Retinal pigment epithelial cell (primary cell): ENCODE measurements at regions not wholly inside any gene's neighbourhood (a gene's known extent, or its start where the extent isn't known, plus 50 kb on each side); places are given as distances from the start of the nearest gene placed in this dataset.

Experiments used
- DNase-seq: peaks from one replicate; pipeline ENCODE4 v3.0.0-alpha.2; 2010; ENCODE audit warnings: low read depth
- H3K4me3 ChIP-seq: 2 replicates; pipeline ENCODE4 v1.5.1; 2011; ENCODE audit warnings: mild to moderate bottlenecking, low read length, control low read depth, moderate library complexity
- CTCF ChIP-seq: conservative IDR thresholded peaks from 2 replicates; pipeline ENCODE4 v1.5.1; 2011; ENCODE audit warnings: low read depth, low read length, control low read depth, inconsistent platforms

DNA sequence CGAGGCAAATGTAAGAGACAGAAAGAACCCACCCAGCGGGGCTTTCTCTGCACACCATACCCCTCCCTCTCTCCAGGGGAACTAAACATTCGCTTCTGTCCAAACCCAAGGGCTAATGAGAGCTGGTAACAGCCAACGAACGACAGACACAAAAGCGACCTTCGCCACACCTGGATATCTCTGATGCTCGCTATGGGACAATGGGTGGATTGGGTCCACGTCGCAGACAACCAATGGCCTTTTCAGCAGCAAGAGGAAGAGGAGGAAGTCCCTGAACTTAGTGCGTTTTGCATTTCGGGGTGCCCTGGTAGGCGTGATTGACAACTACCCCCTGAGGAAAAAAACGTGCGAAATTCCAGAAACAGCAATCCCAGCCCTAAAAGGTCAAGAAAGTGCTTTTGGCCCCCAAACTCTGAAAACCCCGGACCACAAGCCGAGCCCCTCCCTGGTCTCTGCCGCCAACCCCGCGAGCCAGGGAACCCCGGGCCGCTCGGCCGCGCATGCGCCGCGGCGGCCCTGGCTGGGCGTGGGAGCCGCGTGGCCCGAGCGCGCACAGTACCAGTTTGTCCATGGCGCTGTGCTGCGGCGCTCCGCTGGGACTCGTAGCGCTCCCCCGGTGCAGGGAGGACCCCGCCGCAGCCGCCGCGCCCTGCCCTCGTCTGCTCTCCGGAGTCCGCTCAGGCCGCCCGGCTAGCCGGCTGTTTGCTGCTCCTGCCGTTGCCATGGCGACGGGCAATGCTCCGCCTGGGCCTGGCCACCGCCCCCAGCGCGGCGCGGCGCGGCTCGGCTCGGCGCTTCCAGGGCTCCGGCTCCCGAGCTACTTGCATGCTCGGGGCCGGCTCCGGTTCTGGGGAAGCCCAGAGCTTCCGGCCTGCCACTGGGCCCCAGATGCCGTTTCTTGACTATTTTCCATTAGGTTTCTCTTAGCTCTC is 66.9 kb upstream of the DNAH5 start:
- peak; percentile 69 for DNase-seq
- peak overlapping the region; percentile 74 for H3K4me3 ChIP-seq
- TF ChIP-seq CTCF = no peak

- no peak for TF ChIP-seq CTCF
Measured at GRCh38 chr5:14009575-14009974, 65.1 kb upstream of the DNAH5 start.

DNA sequence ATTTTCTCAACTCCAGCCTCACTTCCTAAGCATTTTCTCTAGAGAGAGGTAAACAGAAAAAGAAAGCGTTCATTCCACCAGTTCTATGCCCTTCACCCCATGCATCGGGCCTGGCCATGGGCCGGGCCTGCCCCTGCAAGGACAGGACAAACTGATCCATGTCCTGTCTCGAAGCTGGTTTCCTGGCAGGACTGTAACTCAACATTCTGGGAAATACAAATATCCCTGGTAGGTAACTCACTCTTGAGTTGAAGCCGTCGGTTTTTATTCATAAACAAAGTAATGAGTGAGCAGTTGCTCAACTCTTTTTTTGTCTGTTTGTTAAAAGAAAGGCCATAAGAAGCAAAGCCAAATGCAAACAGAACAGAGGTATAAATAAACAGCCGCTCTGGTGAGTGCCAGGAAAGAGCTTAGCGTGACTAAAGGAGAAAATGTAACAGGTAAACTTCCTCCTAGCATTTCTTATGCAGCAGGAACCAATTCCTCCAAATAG is 64.4 kb upstream of the DNAH5 start:
- no peak for DNase-seq
- H3K4me3 ChIP-seq = no peak overlapping the region
- TF ChIP-seq CTCF = no peak

More at GRCh38 chr5:14009575-14009974, 65.1 kb upstream of the DNAH5 start:
- no peak for DNase-seq
- H3K4me3 ChIP-seq = no peak overlapping the region

GRCh38 chr5:14006823-14007520 is 62.5 kb upstream of the DNAH5 start:
- H3K4me3 ChIP-seq = no peak overlapping the region
- TF ChIP-seq CTCF = peak; percentile 6
- no peak for DNase-seq

DNA sequence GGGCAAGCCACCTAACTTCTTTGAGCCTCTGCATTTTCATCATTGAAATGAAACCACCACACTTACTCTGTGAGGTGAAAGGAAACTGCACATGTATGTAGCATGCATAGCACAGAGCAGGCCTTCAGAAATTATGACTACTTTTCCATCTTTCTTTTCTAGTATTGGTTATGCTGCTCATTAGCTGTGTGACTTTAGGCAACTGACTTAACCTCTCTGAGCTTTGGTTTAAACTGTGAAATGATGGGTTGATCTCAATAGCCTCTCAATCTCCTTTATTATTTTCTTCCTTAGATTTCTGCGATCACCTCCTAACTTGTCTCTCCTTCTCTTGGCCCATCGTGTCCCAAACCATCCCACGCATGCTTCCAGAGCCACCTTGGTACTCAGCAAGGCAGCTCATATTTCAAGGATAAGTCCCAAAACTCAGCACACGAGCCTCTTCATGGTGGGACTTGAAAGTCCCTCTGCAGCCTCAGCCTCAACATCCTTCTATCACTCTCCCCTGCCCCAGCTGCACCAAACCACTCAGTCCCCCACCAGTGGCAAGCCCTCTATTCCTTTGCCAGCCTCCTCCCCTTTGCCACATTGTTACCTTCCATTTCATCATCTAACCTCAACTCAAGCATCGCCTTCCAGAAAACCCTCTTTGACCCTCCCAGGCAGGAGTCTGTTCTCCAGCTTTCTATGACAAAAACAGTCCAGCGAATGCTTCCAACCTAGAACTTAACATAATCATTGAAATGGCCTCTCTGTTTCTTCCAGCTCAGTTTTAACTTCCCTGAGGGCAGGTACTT is 60.3 kb upstream of the DNAH5 start:
- TF ChIP-seq CTCF = no peak
- H3K4me3 ChIP-seq = no peak overlapping the region
- no peak for DNase-seq

GRCh38 chr5:14003936-14004335 is 59.4 kb upstream of the DNAH5 start:
- TF ChIP-seq CTCF = no peak
- H3K4me3 ChIP-seq = no peak overlapping the region
- no peak for DNase-seq
